ENCODE measurements at regions not wholly inside any gene's neighbourhood (a gene's known extent, or its start where the extent isn't known, plus 50 kb on each side); places are given as distances from the start of the nearest gene placed in this dataset.
"Not testable (repeated sequence)": the region's sequence is repeated elsewhere in the genome, so short reads cannot be mapped to it uniquely, and the experiment has no call there.

GRCh38 chr4:132218406-132218805 is 930.7 kb upstream of the PCDH10 start:
- no peak overlapping the region for H3K4me3 ChIP-seq (replicated peaks; ENCODE audit: insufficient read depth, low read length)
- no peaks in the 10 kb centered on the region for H3K27me3 ChIP-seq (ENCODE audit: insufficient read depth, poor library complexity, severe bottlenecking)
- DNase-seq (ENCODE audit: low read depth in 1 of 2, low spot score in 1 of 2), result no peak
- TF ChIP-seq SPI1 (IDR thresholded peaks at IDR 0.05; ENCODE audit: borderline replicate concordance, low read depth) (no peak), GABPA (IDR thresholded peaks at IDR 0.05; ENCODE audit: low read depth) (no peak), REST (IDR thresholded peaks at IDR 0.05; ENCODE audit: insufficient replicate concordance, low read depth) (no peak), CTCF (IDR thresholded peaks at IDR 0.05; ENCODE audit: insufficient read depth, low read length) (no peak), POLR2AphosphoS5 (IDR thresholded peaks at IDR 0.05; ENCODE audit: low read depth) (no peak)
- H3K27ac ChIP-seq (replicated peaks), result no peak overlapping the region

GRCh38 chr4:132227151-132227856 is 921.8 kb upstream of the PCDH10 start:
- Histone ChIP-seq H3K27me3 (ENCODE audit: insufficient read depth, poor library complexity, severe bottlenecking) (no peaks in the 10 kb centered on the region), H3K4me3 (replicated peaks; ENCODE audit: insufficient read depth, low read length) (no peak overlapping the region), H3K27ac (replicated peaks) (no peak overlapping the region)
- TF ChIP-seq CTCF (IDR thresholded peaks at IDR 0.05; ENCODE audit: insufficient read depth, low read length), result no peak
- TF ChIP-seq POLR2AphosphoS5 (IDR thresholded peaks at IDR 0.05; ENCODE audit: low read depth), result no peak
- no peak for TF ChIP-seq REST (IDR thresholded peaks at IDR 0.05; ENCODE audit: insufficient replicate concordance, low read depth)
- no peak for TF ChIP-seq SPI1 (IDR thresholded peaks at IDR 0.05; ENCODE audit: borderline replicate concordance, low read depth)
- TF ChIP-seq GABPA (IDR thresholded peaks at IDR 0.05; ENCODE audit: low read depth), result no peak
- DNase-seq (ENCODE audit: low read depth in 1 of 2, low spot score in 1 of 2), result no peak

GRCh38 chr4:132227857-132228165 is 921.3 kb upstream of the PCDH10 start:
- H3K27ac ChIP-seq (replicated peaks); H3K4me3 ChIP-seq (replicated peaks; ENCODE audit: insufficient read depth, low read length); H3K27me3 ChIP-seq (ENCODE audit: insufficient read depth, poor library complexity, severe bottlenecking): not testable (repeated sequence)
- peak in 1 of 2 experiments; percentile 6 for DNase-seq (ENCODE audit: low read depth in 1 of 2, low spot score in 1 of 2)

GRCh38 chr4:132228676-132229075 is 920.4 kb upstream of the PCDH10 start:
- TF ChIP-seq REST (IDR thresholded peaks at IDR 0.05; ENCODE audit: insufficient replicate concordance, low read depth) (no peak), CTCF (IDR thresholded peaks at IDR 0.05; ENCODE audit: insufficient read depth, low read length) (no peak), GABPA (IDR thresholded peaks at IDR 0.05; ENCODE audit: low read depth) (no peak), SPI1 (IDR thresholded peaks at IDR 0.05; ENCODE audit: borderline replicate concordance, low read depth) (no peak), POLR2AphosphoS5 (IDR thresholded peaks at IDR 0.05; ENCODE audit: low read depth) (no peak)
- no peak for DNase-seq (ENCODE audit: low read depth in 1 of 2, low spot score in 1 of 2)
- H3K27ac ChIP-seq (replicated peaks), result no peak overlapping the region
- no peak overlapping the region for H3K4me3 ChIP-seq (replicated peaks; ENCODE audit: insufficient read depth, low read length)
- no peaks in the 10 kb centered on the region for H3K27me3 ChIP-seq (ENCODE audit: insufficient read depth, poor library complexity, severe bottlenecking)
